ENCODE measurements at regions not wholly inside any gene's neighbourhood (a gene's known extent, or its start where the extent isn't known, plus 50 kb on each side); places are given as distances from the start of the nearest gene placed in this dataset.

DNA sequence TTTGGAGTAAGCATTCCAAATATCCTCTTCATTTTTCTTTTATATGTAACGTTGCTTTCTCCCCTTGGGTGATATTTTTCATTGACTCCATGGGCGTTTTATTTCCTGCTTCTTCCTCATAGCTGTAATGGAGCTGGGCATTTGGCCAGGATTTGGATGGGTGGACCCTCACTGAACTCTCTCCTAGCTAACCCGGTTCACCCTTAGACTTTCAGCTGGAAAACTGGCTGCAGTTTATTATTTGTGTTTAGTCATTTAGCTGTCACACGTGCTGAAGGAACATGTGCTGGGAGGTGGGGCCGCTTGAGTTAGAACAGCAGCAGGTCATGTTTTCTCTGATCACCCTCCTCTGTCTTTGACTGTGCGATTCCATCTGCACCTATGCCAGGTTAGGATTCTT lies 407.6 kb downstream of the ZIC1 start:
- no peak for TF ChIP-seq BHLHE40 (IDR thresholded peaks at IDR 0.05; ENCODE audit: low read depth, low read length)
- TF ChIP-seq, protein P1, sequence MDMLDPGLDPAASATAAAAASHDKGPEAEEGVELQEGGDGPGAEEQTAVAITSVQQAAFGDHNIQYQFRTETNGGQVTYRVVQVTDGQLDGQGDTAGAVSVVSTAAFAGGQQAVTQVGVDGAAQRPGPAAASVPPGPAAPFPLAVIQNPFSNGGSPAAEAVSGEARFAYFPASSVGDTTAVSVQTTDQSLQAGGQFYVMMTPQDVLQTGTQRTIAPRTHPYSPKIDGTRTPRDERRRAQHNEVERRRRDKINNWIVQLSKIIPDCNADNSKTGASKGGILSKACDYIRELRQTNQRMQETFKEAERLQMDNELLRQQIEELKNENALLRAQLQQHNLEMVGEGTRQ (IDR thresholded peaks at IDR 0.05; ENCODE audit: low read depth, low read length): no peak
- TF ChIP-seq, protein P2, sequence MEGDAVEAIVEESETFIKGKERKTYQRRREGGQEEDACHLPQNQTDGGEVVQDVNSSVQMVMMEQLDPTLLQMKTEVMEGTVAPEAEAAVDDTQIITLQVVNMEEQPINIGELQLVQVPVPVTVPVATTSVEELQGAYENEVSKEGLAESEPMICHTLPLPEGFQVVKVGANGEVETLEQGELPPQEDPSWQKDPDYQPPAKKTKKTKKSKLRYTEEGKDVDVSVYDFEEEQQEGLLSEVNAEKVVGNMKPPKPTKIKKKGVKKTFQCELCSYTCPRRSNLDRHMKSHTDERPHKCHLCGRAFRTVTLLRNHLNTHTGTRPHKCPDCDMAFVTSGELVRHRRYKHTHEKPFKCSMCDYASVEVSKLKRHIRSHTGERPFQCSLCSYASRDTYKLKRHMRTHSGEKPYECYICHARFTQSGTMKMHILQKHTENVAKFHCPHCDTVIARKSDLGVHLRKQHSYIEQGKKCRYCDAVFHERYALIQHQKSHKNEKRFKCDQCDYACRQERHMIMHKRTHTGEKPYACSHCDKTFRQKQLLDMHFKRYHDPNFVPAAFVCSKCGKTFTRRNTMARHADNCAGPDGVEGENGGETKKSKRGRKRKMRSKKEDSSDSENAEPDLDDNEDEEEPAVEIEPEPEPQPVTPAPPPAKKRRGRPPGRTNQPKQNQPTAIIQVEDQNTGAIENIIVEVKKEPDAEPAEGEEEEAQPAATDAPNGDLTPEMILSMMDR (conservative IDR thresholded peaks at IDR 0.05; ENCODE audit: low read depth, low read length): no peak
- TF ChIP-seq POLR2A (IDR thresholded peaks at IDR 0.05; ENCODE audit: low read depth, low read length): no peak
- no peak for TF ChIP-seq RFX5 (IDR thresholded peaks at IDR 0.05; ENCODE audit: low read depth, low read length)
- no peak for TF ChIP-seq RAD21 (IDR thresholded peaks at IDR 0.05; ENCODE audit: low read length)
- no peak for TF ChIP-seq MAFK (IDR thresholded peaks at IDR 0.05; ENCODE audit: low read depth, low read length)
- TF ChIP-seq CEBPB (IDR thresholded peaks at IDR 0.05; ENCODE audit: low read depth, low read length): no peak
- TF ChIP-seq, protein P3, sequence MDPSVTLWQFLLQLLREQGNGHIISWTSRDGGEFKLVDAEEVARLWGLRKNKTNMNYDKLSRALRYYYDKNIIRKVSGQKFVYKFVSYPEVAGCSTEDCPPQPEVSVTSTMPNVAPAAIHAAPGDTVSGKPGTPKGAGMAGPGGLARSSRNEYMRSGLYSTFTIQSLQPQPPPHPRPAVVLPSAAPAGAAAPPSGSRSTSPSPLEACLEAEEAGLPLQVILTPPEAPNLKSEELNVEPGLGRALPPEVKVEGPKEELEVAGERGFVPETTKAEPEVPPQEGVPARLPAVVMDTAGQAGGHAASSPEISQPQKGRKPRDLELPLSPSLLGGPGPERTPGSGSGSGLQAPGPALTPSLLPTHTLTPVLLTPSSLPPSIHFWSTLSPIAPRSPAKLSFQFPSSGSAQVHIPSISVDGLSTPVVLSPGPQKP (IDR thresholded peaks at IDR 0.05; ENCODE audit: borderline replicate concordance, low read depth, low read length): no peak

Data from IMR-90 (cell line).